Thoracic aorta (tissue), 2 donors: ENCODE measurements at regions not wholly inside any gene's neighbourhood (a gene's known extent, or its start where the extent isn't known, plus 50 kb on each side); places are given as distances from the start of the nearest gene placed in this dataset.

Source experiments
- ATAC-seq: fragments of 150-250 bp; one replicate; pipeline ENCODE4 v1.8.0; 2017; ENCODE audit warnings: low read depth; ENCODE audit not compliant: insufficient number of reproducible peaks, low FRiP score
- DNase-seq: peaks from one replicate; pipeline ENCODE4 v3.0.0-alpha.2; 2020; ENCODE audit warnings: low spot score
- H3K27ac ChIP-seq, 2 donors: fragments of 200-600 bp; sonication (generic); 1 replicate in 1 of 2; 2 replicates in 1 of 2; pipeline ENCODE4 v1.5.1; 2016; ENCODE audit warnings: mild to moderate bottlenecking in 2 of 2, moderate library complexity in 2 of 2
- H3K27me3 ChIP-seq: fragments of 200-600 bp; sonication (generic); replicated peaks from 2 replicates; pipeline ENCODE4 v1.6.0; 2016; ENCODE audit warnings: mild to moderate bottlenecking; ENCODE audit not compliant: insufficient read depth
- H3K36me3 ChIP-seq: fragments of 200-600 bp; sonication (generic); one replicate; pipeline ENCODE4 v1.5.1; 2016
- H3K4me1 ChIP-seq, 2 donors: fragments of 200-600 bp; sonication (generic); 1 replicate in 1 of 2; 2 replicates in 1 of 2; pipeline versions ENCODE4 v1.5.1 to v1.6.0; 2016; ENCODE audit warnings: low read depth in 2 of 2, mild to moderate bottlenecking in 1 of 2; ENCODE audit not compliant: control insufficient read depth in 1 of 2
- H3K4me3 ChIP-seq: fragments of 200-600 bp; sonication (generic); 2 replicates; pipeline ENCODE4 v1.5.1; 2016; ENCODE audit warnings: mild to moderate bottlenecking
- H3K9me3 ChIP-seq: fragments of 200-600 bp; sonication (generic); 2 replicates; pipeline ENCODE4 v1.5.1; 2016
- TF ChIP-seq, protein P1 (sequence below): fragments of 200-600 bp; sonication (generic); IDR thresholded peaks from one replicate; pipeline ENCODE4 v1.5.1; 2019; ENCODE audit warnings: antibody characterized with exemption

DNA sequence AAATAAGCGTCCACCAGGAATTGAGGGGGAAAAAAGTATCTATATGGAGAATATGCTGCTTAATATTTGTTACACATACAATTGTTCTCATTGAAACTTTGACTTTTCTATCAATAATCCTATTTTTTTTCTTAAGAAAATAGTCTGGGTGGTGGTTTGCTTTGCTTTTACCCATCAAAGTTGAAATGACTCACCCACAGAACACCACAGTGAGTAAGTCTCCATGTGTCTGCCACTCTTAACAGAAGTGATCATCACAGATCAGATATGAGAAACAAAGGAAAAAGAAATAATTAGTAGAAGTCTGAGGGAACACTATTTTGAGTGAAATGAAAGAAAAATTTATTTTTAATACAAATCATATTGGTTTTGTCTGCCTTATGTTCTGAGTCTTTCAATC is 742.8 kb downstream of the CDH9 start:
- no peaks in the 10 kb centered on the region for H3K9me3 ChIP-seq
- TF ChIP-seq, protein P1, sequence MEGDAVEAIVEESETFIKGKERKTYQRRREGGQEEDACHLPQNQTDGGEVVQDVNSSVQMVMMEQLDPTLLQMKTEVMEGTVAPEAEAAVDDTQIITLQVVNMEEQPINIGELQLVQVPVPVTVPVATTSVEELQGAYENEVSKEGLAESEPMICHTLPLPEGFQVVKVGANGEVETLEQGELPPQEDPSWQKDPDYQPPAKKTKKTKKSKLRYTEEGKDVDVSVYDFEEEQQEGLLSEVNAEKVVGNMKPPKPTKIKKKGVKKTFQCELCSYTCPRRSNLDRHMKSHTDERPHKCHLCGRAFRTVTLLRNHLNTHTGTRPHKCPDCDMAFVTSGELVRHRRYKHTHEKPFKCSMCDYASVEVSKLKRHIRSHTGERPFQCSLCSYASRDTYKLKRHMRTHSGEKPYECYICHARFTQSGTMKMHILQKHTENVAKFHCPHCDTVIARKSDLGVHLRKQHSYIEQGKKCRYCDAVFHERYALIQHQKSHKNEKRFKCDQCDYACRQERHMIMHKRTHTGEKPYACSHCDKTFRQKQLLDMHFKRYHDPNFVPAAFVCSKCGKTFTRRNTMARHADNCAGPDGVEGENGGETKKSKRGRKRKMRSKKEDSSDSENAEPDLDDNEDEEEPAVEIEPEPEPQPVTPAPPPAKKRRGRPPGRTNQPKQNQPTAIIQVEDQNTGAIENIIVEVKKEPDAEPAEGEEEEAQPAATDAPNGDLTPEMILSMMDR, result no peak
- no peak overlapping the region for H3K27ac ChIP-seq
- H3K27me3 ChIP-seq, result no peaks in the 10 kb centered on the region
- no peak overlapping the region for H3K4me3 ChIP-seq
- no peaks in the 10 kb centered on the region for H3K36me3 ChIP-seq
- ATAC-seq (no peak), DNase-seq (no peak)
- H3K4me1 ChIP-seq, result no peaks in the 10 kb centered on the region

DNA sequence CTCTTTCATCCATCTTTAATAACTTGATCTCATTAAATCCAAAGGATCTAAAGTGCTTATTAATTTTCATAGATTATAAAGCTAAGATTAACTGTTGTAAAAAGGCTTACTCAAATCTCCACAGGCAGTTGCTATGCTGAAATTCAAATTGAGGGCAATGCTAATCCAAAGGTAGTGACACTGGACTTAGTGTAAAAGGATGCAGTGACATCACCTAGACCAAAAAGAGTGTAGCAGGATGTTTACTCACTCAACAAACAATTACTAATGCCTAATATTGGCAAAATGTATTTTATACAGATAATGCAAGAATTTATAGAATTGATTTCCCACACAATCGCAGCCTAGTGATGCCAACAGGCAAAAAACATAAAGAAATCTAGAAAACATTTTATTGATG is 756.2 kb downstream of the CDH9 start:
- no peak overlapping the region for H3K4me3 ChIP-seq
- no peaks in the 10 kb centered on the region for H3K27me3 ChIP-seq
- DNase-seq (no peak), ATAC-seq (no peak)
- H3K27ac ChIP-seq, result no peak overlapping the region
- H3K36me3 ChIP-seq, result no peaks in the 10 kb centered on the region
- H3K9me3 ChIP-seq, result no peaks in the 10 kb centered on the region
- TF ChIP-seq, protein P1, result no peak
- no peaks in the 10 kb centered on the region for H3K4me1 ChIP-seq

DNA sequence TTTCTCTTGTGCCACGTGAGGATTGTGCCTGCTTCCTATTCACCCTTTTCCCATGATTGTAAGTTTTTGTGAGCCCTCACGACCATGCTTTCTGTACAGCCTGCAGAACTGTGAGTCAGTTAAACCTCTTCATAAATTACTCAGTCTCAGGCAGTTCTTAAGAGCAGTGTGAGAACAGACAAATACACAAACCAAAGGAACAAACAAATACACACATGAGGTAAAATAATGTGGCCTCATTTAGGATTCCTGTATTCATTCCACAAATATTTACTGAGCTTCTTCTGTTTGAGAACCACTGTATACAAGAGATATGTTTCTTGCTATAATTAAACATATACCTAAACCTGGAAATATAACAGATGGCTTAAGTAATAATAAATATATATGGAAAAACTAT is 760.3 kb downstream of the CDH9 start:
- Histone ChIP-seq H3K36me3 (no peaks in the 10 kb centered on the region), H3K27ac (no peak overlapping the region), H3K9me3 (no peaks in the 10 kb centered on the region), H3K4me1 (no peaks in the 10 kb centered on the region), H3K27me3 (no peaks in the 10 kb centered on the region), H3K4me3 (no peak overlapping the region)
- DNase-seq (no peak), ATAC-seq (no peak)
- TF ChIP-seq, protein P1, result no peak

DNA sequence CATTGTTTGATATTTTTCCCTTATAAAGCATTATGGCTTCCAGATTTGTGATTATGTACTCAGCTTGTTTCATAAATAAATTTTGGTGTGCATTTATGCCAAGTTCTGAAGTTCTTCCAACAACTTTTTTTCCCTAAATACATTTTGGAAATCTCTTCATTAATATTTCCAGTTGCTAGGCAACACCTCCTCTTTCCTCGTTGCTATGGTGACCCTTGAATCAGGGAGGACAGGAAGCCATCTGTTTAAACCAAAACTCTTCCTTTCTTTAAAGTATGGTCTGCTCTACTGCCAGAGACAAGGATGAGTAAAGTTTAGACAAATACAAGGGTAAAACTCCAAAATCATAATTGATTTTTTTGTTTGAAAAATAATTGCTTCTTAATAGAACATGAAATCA is 779.3 kb downstream of the CDH9 start:
- DNase-seq (no peak), ATAC-seq (no peak)
- Histone ChIP-seq H3K4me1 (no peaks in the 10 kb centered on the region), H3K27ac (no peak overlapping the region), H3K27me3 (no peaks in the 10 kb centered on the region), H3K9me3 (no peaks in the 10 kb centered on the region), H3K36me3 (no peaks in the 10 kb centered on the region), H3K4me3 (no peak overlapping the region)
- TF ChIP-seq, protein P1, result no peak

DNA sequence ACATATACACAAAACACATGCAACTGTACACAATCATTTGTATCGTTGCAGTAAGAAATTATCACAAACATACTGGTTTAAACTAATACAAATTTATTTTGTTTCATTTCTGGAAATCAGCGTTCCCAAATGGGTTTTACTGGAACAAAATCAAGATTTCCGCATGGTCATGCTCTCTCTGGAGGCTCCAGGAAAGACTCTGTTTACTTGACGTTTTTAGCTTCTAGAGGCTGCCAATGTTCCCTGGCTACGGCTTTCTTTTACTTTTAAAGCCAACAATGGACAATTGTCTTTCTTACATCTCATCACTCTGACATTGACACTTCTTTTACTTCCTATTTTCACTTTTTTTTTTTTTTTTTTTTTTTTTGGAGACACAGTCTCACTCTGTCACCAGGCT is 793.1 kb downstream of the CDH9 start:
- H3K4me1 ChIP-seq, result no peaks in the 10 kb centered on the region
- ATAC-seq (no peak), DNase-seq (no peak)
- no peaks in the 10 kb centered on the region for H3K9me3 ChIP-seq
- H3K27me3 ChIP-seq, result no peaks in the 10 kb centered on the region
- TF ChIP-seq, protein P1, result no peak
- no peaks in the 10 kb centered on the region for H3K36me3 ChIP-seq
- no peak overlapping the region for H3K4me3 ChIP-seq
- no peak overlapping the region for H3K27ac ChIP-seq
